Activated B cell treated with CpG ODN at 0.5 μM for 24 hours (primary cell): ENCODE measurements at regions not wholly inside any gene's neighbourhood (a gene's known extent, or its start where the extent isn't known, plus 50 kb on each side); places are given as distances from the start of the nearest gene placed in this dataset.

ENCODE experiments used
- ATAC-seq: fragments of 200-7000 bp; cut with Tn5 transposase; one replicate; pipeline ENCODE4 v1.10.0; 2021; ENCODE audit warnings: low read depth, mild to moderate bottlenecking, moderate library complexity
- CTCF ChIA-PET: fragments of 350-600 bp; sonication (Branson Sonifier 250); formaldehyde crosslinking; loops from one replicate; lab custom pipeline; 2021; ENCODE audit warnings: antibody characterized with exemption; lab: Charles Lee
- POLR2A ChIA-PET: fragments of 350-600 bp; sonication (Branson Sonifier 250); formaldehyde crosslinking; loops from one replicate; lab custom pipeline; 2021; ENCODE audit warnings: antibody characterized with exemption; lab: Charles Lee
- DNase-seq: peaks from one replicate; pipeline ENCODE4 v3.0.0; 2022
- H3K27ac Mint-ChIP-seq: one replicate; pipeline ENCODE4 v1.8.0; 2020; ENCODE audit warnings: mixed read lengths
- H3K27me3 Mint-ChIP-seq: one replicate; pipeline ENCODE4 v1.8.0; 2021; ENCODE audit warnings: mixed read lengths
- H3K36me3 Mint-ChIP-seq: one replicate; pipeline ENCODE4 v1.8.0; 2021; ENCODE audit warnings: low read depth, mixed read lengths
- H3K4me1 Mint-ChIP-seq: one replicate; pipeline ENCODE4 v1.8.0; 2021; ENCODE audit warnings: mixed read lengths
- H3K4me3 Mint-ChIP-seq: one replicate; pipeline ENCODE4 v1.8.0; 2020; ENCODE audit warnings: mild to moderate bottlenecking, mixed read lengths
- H3K9me3 Mint-ChIP-seq: one replicate; pipeline ENCODE4 v1.8.0; 2020; ENCODE audit warnings: mixed read lengths
- CTCF ChIP-seq: fragments of 200-600 bp; IDR thresholded peaks from one replicate; pipeline ENCODE4 v1.8.0; 2022; ENCODE audit warnings: antibody characterized with exemption, mild to moderate bottlenecking
- intact Hi-C: fragments of 100-400 bp; cut with micrococcal nuclease; formaldehyde crosslinking; loops from one replicate; pipeline ENCODE4 v1.15.1; 2024

- CTCF ChIA-PET = no interaction called here
Measured at GRCh38 chr6:105593056-105593690, 190.3 kb upstream of the PREP start.

GRCh38 chr6:105592329-105592728 is 189.4 kb upstream of the PREP start:
- ChIA-PET POLR2A (no interaction called here), CTCF (no interaction called here)
- H3K4me3 Mint-ChIP-seq = no peak overlapping the region
- no peak for ATAC-seq
- no peaks in the 10 kb centered on the region for H3K9me3 Mint-ChIP-seq
- no peak overlapping the region for H3K27ac Mint-ChIP-seq
- H3K27me3 Mint-ChIP-seq = no peaks in the 10 kb centered on the region
- TF ChIP-seq CTCF = no peak
- H3K4me1 Mint-ChIP-seq = peaks cover 7% of the 10 kb centered on the region
- intact Hi-C loops = no loop called here
- H3K36me3 Mint-ChIP-seq = no peaks in the 10 kb centered on the region
- no peak for DNase-seq

More at GRCh38 chr6:105593056-105593690, 190.3 kb upstream of the PREP start:
- Mint-ChIP-seq H3K4me3 (no peak overlapping the region), H3K27me3 (no peaks in the 10 kb centered on the region), H3K27ac (no peak overlapping the region), H3K9me3 (peaks cover under 1% of the 10 kb centered on the region), H3K4me1 (peaks cover 7% of the 10 kb centered on the region), H3K36me3 (no peaks in the 10 kb centered on the region)
- POLR2A ChIA-PET = no interaction called here
- intact Hi-C loops = no loop called here
- ATAC-seq (no peak), DNase-seq (no peak)
- TF ChIP-seq CTCF = no peak

GRCh38 chr6:105591053-105591452 is 188.2 kb upstream of the PREP start:
- H3K4me3 Mint-ChIP-seq = no peak overlapping the region
- ChIA-PET CTCF (no interaction called here), POLR2A (no interaction called here)
- H3K4me1 Mint-ChIP-seq = peaks cover 7% of the 10 kb centered on the region
- no peak for TF ChIP-seq CTCF
- no peak for DNase-seq
- peak; percentile 70 for ATAC-seq
- no peak overlapping the region for H3K27ac Mint-ChIP-seq
- intact Hi-C loops = no loop called here
- H3K9me3 Mint-ChIP-seq = no peaks in the 10 kb centered on the region
- no peaks in the 10 kb centered on the region for H3K27me3 Mint-ChIP-seq
- no peaks in the 10 kb centered on the region for H3K36me3 Mint-ChIP-seq

GRCh38 chr6:105588123-105588710 is 185.3 kb upstream of the PREP start:
- ATAC-seq (no peak), DNase-seq (no peak)
- Mint-ChIP-seq H3K27me3 (peaks cover 4% of the 10 kb centered on the region), H3K36me3 (no peaks in the 10 kb centered on the region), H3K27ac (no peak overlapping the region), H3K4me1 (peaks cover 7% of the 10 kb centered on the region), H3K9me3 (no peaks in the 10 kb centered on the region), H3K4me3 (no peak overlapping the region)
- POLR2A ChIA-PET = no interaction called here
- CTCF ChIA-PET = interaction anchor here (0.7 kb wide), 1 partner anchor 10 kb away, joined by 3 read pairs; no protein-coding TSS in a partner anchor
- intact Hi-C loops = no loop called here
- no peak for TF ChIP-seq CTCF

- no peak overlapping the region for H3K27ac Mint-ChIP-seq
- POLR2A ChIA-PET = no interaction called here
Measured at GRCh38 chr6:105587349-105588122, 184.7 kb upstream of the PREP start.

More at GRCh38 chr6:105587349-105588122, 184.7 kb upstream of the PREP start:
- DNase-seq = no peak
- no peak for ATAC-seq
- Mint-ChIP-seq H3K36me3 (no peaks in the 10 kb centered on the region), H3K4me1 (peaks cover 7% of the 10 kb centered on the region), H3K9me3 (no peaks in the 10 kb centered on the region), H3K4me3 (no peak overlapping the region), H3K27me3 (peaks cover 5% of the 10 kb centered on the region)
- TF ChIP-seq CTCF = no peak
- CTCF ChIA-PET = interaction anchor here (0.7 kb wide), 1 partner anchor 9 kb away, joined by 3 read pairs; no protein-coding TSS in a partner anchor
- intact Hi-C loops = no loop called here
